T-helper 2 cell treated with Interferon-gamma antibody and Interleukin-4, amounts not matched to agents 100 ng/mL and 5 ng/mL, for 36 hours (primary cell): ENCODE measurements at regions not wholly inside any gene's neighbourhood (a gene's known extent, or its start where the extent isn't known, plus 50 kb on each side); places are given as distances from the start of the nearest gene placed in this dataset.
"Not testable (repeated sequence)": the region's sequence is repeated elsewhere in the genome, so short reads cannot be mapped to it uniquely, and the experiment has no call there.

Experiments used
- intact Hi-C: fragments of 100-400 bp; cut with micrococcal nuclease; formaldehyde crosslinking; loops from one replicate; pipeline ENCODE4 v1.15.1; 2023

DNA sequence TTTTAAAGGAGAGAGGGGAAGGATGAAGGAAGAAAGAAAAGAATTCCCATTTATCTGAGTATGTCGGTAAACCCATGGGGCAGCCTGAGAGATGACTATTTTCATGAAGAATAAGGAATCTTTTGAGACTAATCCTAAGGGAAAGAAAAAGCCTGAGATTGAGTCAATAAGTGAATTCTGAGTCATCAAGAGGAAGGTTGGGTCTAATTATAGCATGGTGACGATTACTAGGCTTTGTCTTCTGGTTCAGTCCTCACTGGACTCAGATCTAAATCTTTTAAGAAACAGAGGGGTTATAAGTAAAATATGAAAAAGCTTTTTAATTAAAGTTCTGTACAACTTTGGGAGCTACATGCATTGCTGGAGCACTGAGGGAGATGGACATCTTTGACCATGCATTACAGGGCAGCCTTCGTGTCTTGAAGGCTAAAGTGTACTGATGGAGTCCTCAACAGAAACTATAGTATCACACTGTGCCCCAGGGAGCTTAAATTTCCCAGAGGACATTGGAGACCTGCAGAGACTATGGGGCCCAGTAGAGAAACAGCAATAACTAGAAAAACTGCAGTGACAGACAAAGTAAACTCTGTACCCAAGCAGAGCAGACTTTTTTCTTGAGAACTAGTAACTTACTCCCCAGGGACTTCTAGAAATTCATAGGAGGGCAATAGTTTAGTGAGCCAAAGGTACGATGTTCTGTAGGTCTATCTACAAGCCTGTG lies 260.9 kb downstream of the RAD51AP2 start:
- intact Hi-C loops, result no loop called here

GRCh38 chr2:17255071-17255470 lies 263.2 kb downstream of the RAD51AP2 start:
- intact Hi-C loops, result no loop called here

GRCh38 chr2:17254421-17254820 lies 263.8 kb downstream of the RAD51AP2 start:
- intact Hi-C loops, result no loop called here

DNA sequence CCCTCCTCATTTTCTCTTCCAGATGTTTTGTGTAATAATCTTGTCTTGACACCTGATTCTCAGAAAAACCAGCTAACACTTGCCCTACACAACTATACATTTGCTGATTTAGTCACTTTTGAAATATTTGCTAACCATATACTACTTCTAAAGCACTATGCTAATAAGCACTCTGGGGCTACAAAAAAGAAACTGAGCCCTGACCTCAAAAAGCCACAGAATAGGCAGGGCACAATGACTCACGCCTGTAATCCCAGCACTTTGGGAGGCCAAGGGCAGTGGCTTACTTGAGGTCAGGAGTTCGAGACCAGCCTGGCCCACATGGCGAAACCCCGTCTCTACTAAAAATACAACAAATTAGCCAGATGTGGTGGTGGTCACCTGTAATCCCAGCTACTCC lies 266.0 kb downstream of the RAD51AP2 start:
- intact Hi-C loops, result no loop called here

DNA sequence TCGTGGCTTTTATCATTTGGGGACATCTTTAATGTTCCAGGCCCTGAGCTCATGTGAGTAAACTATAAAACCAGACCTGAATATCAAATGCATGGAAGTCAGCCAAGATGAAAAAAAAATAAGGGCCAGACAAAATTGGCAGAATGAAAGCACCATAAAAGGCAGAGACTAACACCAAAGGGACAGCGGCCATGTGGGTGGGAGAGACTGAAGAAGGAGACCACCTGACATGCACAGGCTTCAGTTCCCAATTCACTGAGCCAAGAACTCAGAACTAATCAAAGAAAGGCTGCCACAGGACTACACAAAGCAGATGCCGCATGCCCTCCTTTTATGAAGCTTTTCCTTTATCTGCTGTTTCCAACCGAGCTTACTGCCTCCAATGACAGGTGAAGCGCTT lies 267.1 kb downstream of the RAD51AP2 start:
- intact Hi-C loops, result no loop called here

- intact Hi-C loops, result no loop called here
Observed at GRCh38 chr2:17249249-17249648, 269.0 kb downstream of the RAD51AP2 start.

- intact Hi-C loops, result no loop called here
Observed at GRCh38 chr2:17245906-17246305, 272.3 kb downstream of the RAD51AP2 start.

GRCh38 chr2:17242813-17243485 lies 275.3 kb downstream of the RAD51AP2 start:
- intact Hi-C loops, result no loop called here

DNA sequence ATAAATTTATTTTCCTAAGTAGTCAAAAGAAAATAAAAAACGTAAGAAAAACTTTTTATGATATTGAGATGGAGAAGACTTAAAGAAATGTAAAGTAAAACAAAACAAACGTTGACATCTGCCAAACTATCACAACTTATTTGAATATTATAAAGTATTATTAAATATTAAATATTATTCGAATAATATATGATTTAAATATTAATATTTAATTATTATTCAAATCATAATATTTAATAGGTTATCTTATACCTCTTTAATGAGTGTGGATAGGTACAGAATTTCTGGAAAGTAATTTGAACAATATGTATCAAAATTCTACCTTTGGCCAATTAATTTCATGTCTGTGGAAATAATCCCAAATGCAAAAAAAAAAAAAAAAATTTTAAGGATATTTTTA lies 278.7 kb downstream of the RAD51AP2 start:
- intact Hi-C loops, result no loop called here

- intact Hi-C loops, result no loop called here
Observed at GRCh38 chr2:17235167-17235566, 283.1 kb downstream of the RAD51AP2 start.

DNA sequence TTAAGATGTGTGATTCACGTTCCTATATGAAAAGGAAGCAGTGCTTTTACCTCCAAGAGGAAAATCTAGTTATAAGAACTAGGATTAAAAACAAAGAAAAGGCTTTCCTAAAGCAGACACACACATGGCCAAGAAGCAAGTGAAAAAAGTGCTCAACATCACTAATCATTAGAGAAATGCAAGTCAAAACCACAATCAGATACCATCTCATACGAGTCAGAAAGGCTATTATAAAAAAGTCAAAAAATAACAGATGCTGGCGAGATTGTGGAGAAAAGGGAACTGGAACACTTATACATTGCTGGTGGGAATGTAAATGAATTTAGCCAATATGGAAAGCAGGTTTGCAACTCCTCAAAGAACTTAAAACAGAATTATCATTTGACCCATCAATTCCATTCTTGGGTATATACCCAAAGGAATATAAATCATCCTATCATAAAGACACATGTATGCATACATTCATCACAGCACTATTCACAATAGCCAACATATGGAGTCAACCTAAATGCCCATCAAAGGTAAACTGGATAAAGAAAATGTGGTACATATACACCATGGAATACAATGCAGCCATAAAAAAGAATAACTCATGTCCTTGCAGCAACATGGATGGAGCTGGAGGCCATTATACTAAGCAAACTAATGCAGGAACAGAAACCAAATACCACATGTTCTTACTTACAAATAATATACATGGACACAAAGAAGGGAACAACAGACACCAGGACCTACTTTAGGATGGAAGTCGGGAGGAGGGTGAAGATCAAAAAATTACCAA lies 285.3 kb downstream of the RAD51AP2 start:
- intact Hi-C loops, result no loop called here

- intact Hi-C loops, result no loop called here
Observed at GRCh38 chr2:17231394-17231965, 286.8 kb downstream of the RAD51AP2 start.

DNA sequence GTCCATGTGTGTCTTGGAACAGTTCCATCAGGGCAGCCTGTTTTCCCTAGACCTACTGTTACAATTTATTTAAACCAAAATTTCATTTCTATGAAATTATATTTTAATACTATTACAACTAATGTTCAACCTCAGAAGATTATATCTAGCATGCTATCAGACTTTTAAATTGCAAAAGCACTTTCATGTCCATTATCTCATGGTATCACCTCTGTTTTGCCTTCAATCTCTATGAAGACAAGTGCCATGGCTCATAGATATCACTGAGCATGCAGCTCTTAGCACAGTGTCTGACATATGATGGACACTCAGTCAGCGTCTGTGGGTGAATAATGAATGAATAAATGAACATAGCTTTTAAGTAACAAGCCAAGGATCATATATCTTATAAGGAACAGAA lies 288.8 kb downstream of the RAD51AP2 start:
- intact Hi-C loops, result no loop called here

DNA sequence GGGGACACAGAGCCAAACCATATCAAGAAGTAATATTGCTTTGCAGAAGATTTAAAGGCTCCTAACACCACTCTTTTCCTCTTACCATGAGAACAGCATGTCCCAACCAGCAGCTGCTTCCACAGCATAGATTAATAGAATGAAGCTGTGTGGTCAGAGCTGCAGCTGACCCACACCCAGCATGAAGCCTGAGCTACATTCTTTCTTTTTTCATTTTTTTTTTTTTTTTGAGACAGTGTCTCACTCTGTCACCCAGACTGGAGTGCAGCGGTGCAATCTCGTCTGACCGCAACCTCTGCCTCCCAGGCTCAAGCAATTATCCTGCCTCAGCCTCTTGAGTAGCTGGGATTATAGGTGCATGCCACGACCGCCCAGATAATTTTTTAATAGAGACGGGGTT lies 289.8 kb downstream of the RAD51AP2 start:
- intact Hi-C loops, result no loop called here

DNA sequence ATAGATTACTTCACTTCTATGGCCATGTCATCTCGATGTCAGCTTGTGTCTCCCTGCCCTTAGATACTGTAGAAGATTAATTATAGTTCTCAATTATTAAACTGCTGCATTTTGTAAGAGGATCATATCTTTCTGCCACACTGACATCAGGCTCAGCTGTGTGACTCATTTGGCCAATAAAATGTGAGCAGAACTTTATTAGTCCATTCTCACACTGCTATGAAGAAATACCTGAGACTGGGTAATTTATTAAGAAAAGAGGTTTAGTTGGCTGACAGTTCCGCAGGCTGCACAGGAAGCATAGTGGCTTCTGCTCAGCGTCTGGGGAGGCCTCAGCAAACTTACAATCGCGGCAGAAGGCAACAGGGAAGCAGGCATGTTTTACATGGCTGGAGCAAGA lies 290.4 kb downstream of the RAD51AP2 start:
- intact Hi-C loops, result no loop called here

DNA sequence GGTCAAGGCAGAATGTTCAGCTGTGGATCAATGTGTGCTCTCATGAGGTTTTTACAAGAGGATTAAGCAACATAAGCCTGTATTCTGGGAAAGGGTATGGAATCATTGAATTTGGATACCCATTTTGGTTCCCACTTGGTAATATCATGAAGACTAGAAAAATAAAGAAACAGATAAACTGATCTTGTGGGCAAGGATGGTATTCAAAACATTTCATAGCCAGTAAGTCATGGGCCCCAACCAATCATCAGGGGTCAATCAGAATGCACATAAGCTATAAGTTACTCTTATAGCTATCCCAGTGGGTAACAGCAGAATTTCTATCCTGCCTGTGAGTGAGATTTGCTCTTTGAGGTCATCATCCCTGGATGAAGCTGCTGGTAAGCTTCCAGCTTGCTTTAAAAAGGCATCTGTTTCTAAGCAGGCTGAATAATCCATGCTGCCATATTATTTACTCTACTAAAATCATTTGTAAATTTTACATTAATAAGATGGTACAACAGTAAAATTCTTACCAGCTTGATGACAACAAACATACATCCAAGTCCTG lies 291.2 kb downstream of the RAD51AP2 start:
- intact Hi-C loops, result no loop called here

DNA sequence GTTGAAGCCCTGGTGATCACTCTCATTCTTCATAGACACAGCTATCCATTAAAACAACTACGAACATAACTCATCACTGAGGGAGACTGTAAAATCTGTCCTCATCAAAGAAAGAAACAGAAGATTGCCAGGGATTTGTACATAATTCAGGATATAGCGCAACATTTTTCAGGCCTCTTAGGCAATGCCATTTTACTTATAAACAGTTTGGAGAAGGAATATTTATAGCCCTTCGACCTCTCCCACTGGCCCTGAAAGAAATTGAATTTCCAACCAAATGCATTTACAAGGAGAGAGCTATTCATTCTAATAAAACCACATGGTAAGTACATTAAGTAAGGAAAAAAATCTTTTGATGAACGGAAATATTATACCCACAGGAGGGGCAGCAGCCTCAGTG lies 295.0 kb downstream of the RAD51AP2 start:
- intact Hi-C loops, result no loop called here

- intact Hi-C loops, result no loop called here
Observed at GRCh38 chr2:17208511-17208910, 309.7 kb downstream of the RAD51AP2 start.

GRCh38 chr2:17206771-17207170 lies 311.5 kb downstream of the RAD51AP2 start:
- intact Hi-C loops, result no loop called here

GRCh38 chr2:17204214-17204613 lies 314.0 kb downstream of the RAD51AP2 start:
- intact Hi-C loops, result not testable (repeated sequence)

- intact Hi-C loops, result not testable (repeated sequence)
Observed at GRCh38 chr2:17202628-17203027, 315.6 kb downstream of the RAD51AP2 start.

- intact Hi-C loops, result no loop called here
Observed at GRCh38 chr2:17199741-17200140, 318.5 kb downstream of the RAD51AP2 start.
